ENCODE measurements at regions not wholly inside any gene's neighbourhood (a gene's known extent, or its start where the extent isn't known, plus 50 kb on each side); places are given as distances from the start of the nearest gene placed in this dataset.

DNA sequence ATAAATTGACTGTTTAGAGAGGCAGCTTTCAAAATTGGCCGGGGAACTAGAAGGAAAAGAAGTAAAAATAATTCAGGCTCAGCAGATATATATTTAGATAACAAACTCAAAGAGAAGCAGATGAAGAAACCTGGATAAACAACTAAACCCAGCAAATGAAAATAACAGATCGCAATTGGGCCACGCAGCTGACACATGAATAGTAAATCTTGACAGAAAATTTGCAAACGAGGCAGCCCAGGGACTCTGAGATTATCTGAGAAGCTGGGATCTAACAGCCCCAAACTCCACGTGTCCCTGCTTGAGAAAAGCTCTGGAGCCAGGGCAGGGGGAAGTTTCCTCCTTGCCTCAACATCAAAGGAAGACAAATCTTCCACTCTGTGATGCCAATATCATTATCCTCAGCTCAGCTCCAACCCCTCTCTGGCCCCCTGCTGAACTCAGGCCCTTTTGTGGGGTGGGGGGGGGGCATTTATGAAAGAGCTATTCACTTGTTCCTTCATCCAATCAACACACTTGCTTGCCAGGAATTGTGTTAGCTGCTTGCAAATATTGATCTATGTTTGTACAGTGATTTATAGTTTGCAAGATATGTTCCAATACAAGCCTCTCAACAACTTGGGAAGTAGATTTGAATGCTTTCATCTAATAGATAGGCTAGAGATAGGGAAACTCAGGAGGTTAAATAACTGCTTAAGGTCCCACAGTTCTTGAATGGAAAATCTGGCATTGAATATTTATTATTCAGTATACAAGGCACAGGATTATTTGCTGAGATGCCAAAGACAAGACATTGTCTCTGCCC is 72.5 kb upstream of the C11orf87 start:
- DNase-seq (ENCODE audit: low spot score): no peak

DNA sequence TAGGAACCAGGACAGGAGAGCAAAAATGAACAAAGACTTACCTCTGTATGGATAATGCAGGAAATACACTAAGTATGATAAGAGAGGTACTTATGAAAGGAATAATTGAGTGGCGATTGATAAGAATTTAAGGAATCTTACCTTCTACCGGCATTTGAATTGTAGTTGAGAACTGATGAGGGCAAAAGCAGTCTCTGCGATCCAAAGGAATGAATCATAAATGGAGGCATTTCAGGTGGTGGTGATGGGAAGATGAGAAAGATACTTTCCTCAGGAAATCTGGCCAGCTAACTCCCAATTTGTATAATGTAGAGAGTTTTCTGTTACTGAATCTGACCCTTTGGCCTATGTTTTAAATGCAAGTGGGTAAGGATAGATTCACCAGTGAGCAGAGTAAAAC is 71.9 kb upstream of the C11orf87 start:
- DNase-seq (ENCODE audit: low spot score): no peak

DNA sequence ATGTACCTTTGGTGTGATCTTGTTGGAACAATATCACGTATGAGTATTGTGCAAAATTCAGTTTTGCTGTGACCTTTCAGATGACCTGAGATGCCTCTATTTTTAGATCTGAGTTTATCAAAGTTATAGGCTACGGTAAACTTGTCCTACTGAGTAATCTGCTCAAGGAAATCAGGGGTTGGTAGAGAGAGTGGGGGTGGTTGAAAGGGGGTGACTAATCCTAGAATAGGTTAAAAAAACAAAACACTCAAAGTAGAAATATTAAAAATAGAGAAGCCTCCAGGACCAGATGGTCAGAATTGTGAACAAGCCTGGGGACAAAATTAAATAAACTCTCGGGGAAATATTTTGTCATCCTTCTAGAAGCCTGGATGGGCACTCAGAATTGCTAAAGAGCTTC is 59.9 kb upstream of the C11orf87 start:
- DNase-seq (ENCODE audit: low spot score): no peak

DNA sequence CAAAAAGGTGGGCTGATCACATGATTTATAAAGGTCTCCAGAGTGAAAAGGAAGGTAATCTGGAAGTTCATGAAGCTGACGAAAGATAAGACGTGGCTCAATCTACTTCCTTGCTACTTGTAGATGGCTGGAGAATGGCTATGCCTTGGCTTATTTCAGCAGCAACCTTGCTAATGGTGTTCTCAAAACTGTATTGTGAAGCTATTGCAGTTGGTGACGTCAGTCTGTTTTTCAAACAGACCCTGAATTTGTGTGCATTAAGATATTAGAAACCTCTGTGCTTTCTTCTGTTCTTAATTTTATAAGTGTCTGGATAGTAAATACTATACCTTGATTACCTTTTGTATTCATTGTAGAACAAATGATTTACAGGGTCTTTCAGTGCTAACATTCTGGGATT is 58.3 kb upstream of the C11orf87 start:
- no peak for DNase-seq (ENCODE audit: low spot score)

DNA sequence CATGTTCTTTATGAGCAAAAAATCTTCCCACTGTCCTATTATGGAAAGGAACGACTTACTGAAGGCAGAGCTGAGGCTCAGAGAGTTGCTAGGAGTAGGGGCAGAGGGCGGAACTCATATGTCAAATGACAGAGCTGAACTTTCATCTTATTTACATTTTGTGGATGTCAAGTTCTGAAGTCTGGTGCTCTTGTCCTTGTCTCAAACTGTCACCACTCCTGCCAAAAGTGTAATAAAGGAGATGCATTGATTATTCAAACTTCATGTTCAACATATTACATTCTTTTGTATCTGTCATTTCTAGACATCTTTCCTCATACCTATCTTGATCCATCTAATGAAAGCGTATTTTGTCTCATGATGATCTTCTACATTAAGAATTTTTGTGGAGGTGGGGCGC is 57.1 kb upstream of the C11orf87 start:
- DNase-seq (ENCODE audit: low spot score): no peak

DNA sequence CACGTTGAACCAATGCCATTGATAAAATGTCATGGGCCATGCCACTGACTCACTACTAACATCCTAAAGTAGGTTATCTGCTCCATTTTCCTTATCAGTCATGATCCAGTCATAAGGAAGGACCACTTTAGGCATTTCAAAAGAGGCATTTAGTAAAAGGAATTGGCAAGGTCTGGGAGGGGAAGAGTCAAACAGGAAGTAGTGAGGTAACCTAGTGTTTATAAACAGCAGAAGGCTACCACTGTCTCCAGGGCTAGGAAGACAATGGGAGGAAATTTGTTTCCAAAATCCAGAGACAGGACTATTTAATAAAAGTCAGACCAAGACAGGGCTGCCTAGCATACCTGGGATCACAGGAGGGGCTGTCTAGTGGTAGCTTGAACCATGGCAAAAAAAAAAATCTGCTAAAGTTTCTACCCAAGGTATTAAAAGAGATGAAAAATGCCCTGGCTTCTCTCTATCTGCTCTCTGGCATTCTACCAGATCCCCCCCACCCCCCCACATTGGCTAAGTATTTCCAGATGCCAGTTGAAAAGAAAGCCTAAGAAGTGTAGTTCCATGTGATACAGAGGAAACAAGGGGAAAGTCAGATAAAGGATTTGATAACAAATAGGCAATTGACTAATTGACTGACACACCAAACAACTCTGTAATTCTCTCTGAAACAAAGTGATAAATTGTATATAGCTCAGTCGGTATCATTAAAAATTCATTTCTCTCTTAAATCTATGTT is 50.4 kb upstream of the C11orf87 start:
- no peak for DNase-seq (ENCODE audit: low spot score)
